ENCODE measurements at regions not wholly inside any gene's neighbourhood (a gene's known extent, or its start where the extent isn't known, plus 50 kb on each side); places are given as distances from the start of the nearest gene placed in this dataset.
"Not testable (repeated sequence)": the region's sequence is repeated elsewhere in the genome, so short reads cannot be mapped to it uniquely, and the experiment has no call there.

- DNase-seq (ENCODE audit: low read depth in 2 of 2, low spot score in 1 of 2) = no peak
These were observed 170.4 kb downstream of the PTPRC start for GRCh38 chr1:198809247-198809646.

- DNase-seq (ENCODE audit: low read depth in 2 of 2, low spot score in 1 of 2) = no peak
These were observed 172.6 kb downstream of the PTPRC start for GRCh38 chr1:198811449-198811848.

- no peak for DNase-seq (ENCODE audit: low read depth in 2 of 2, low spot score in 1 of 2)
These were observed 184.8 kb downstream of the PTPRC start for GRCh38 chr1:198823626-198824025.

- no peak for DNase-seq (ENCODE audit: low read depth in 2 of 2, low spot score in 1 of 2)
These were observed 186.4 kb downstream of the PTPRC start for GRCh38 chr1:198825254-198825653.

GRCh38 chr1:198829356-198829755 lies 190.5 kb downstream of the PTPRC start:
- DNase-seq (ENCODE audit: low read depth in 2 of 2, low spot score in 1 of 2) = no peak

GRCh38 chr1:198829944-198830343 lies 191.1 kb downstream of the PTPRC start:
- no peak for DNase-seq (ENCODE audit: low read depth in 2 of 2, low spot score in 1 of 2)

- no peak for DNase-seq (ENCODE audit: low read depth in 2 of 2, low spot score in 1 of 2)
These were observed 191.6 kb downstream of the PTPRC start for GRCh38 chr1:198830412-198830811.

GRCh38 chr1:198833706-198834503 lies 195.1 kb downstream of the PTPRC start:
- no peak for DNase-seq (ENCODE audit: low read depth in 2 of 2, low spot score in 1 of 2)

- DNase-seq (ENCODE audit: low read depth in 2 of 2, low spot score in 1 of 2) = no peak
These were observed 198.6 kb downstream of the PTPRC start for GRCh38 chr1:198837278-198838021.

- no peak for DNase-seq (ENCODE audit: low read depth in 2 of 2, low spot score in 1 of 2)
These were observed 199.1 kb downstream of the PTPRC start for GRCh38 chr1:198838022-198838342.

GRCh38 chr1:198841477-198841876 lies 202.6 kb downstream of the PTPRC start:
- DNase-seq (ENCODE audit: low read depth in 2 of 2, low spot score in 1 of 2) = no peak

GRCh38 chr1:198842686-198843085 lies 203.8 kb downstream of the PTPRC start:
- DNase-seq (ENCODE audit: low read depth in 2 of 2, low spot score in 1 of 2) = no peak

GRCh38 chr1:198845271-198845670 lies 206.4 kb downstream of the PTPRC start:
- DNase-seq (ENCODE audit: low read depth in 2 of 2, low spot score in 1 of 2) = no peak

GRCh38 chr1:198845851-198846250 lies 207.0 kb downstream of the PTPRC start:
- no peak for DNase-seq (ENCODE audit: low read depth in 2 of 2, low spot score in 1 of 2)

- DNase-seq (ENCODE audit: low read depth in 2 of 2, low spot score in 1 of 2) = no peak
These were observed 207.7 kb downstream of the PTPRC start for GRCh38 chr1:198846556-198846955.

- DNase-seq (ENCODE audit: low read depth in 2 of 2, low spot score in 1 of 2) = no peak
These were observed 209.4 kb downstream of the PTPRC start for GRCh38 chr1:198848206-198848605.

- DNase-seq (ENCODE audit: low read depth in 2 of 2, low spot score in 1 of 2) = no peak
These were observed 209.8 kb downstream of the PTPRC start for GRCh38 chr1:198848649-198849048.

GRCh38 chr1:198849093-198849492 lies 210.3 kb downstream of the PTPRC start:
- DNase-seq (ENCODE audit: low read depth in 2 of 2, low spot score in 1 of 2) = no peak

GRCh38 chr1:198850196-198850595 lies 211.4 kb downstream of the PTPRC start:
- DNase-seq (ENCODE audit: low read depth in 2 of 2, low spot score in 1 of 2) = no peak

- DNase-seq (ENCODE audit: low read depth in 2 of 2, low spot score in 1 of 2) = not testable (repeated sequence)
These were observed 212.1 kb downstream of the PTPRC start for GRCh38 chr1:198850966-198851365.

GRCh38 chr1:198856601-198857000 lies 217.8 kb downstream of the PTPRC start:
- DNase-seq (ENCODE audit: low read depth in 2 of 2, low spot score in 1 of 2) = no peak

GRCh38 chr1:198858033-198858432 lies 219.2 kb downstream of the PTPRC start:
- DNase-seq (ENCODE audit: low read depth in 2 of 2, low spot score in 1 of 2) = no peak

GRCh38 chr1:198860371-198860770 lies 221.5 kb downstream of the PTPRC start:
- DNase-seq (ENCODE audit: low read depth in 2 of 2, low spot score in 1 of 2) = no peak

Measured in stimulated activated CD8-positive, alpha-beta memory T cell treated with anti-CD3 and anti-CD28 coated beads, Interleukin-4, amount 100 ng/mL, for 1 hour (primary cell).